ENCODE measurements at regions not wholly inside any gene's neighbourhood (a gene's known extent, or its start where the extent isn't known, plus 50 kb on each side); places are given as distances from the start of the nearest gene placed in this dataset.

DNA sequence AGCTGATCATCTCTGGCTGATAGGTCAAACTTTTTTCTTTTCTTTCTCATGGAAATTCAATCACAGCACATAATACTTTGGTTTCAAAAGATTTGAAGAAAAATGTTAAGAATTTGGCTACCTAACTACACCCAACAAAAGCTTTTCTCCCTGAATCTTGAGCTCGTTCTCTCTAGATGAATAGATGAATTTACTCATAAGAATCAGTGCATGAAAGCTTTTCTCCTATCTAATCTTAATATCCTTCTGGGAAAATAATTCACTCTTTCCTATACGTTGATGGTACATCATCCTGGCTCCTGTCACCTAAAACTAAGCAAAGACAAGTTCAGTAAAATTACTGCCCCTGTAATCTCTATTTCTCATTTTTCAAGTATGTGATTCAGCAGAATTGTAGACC lies 1479.1 kb downstream of the DPP10 start:
- TF ChIP-seq, protein P1, sequence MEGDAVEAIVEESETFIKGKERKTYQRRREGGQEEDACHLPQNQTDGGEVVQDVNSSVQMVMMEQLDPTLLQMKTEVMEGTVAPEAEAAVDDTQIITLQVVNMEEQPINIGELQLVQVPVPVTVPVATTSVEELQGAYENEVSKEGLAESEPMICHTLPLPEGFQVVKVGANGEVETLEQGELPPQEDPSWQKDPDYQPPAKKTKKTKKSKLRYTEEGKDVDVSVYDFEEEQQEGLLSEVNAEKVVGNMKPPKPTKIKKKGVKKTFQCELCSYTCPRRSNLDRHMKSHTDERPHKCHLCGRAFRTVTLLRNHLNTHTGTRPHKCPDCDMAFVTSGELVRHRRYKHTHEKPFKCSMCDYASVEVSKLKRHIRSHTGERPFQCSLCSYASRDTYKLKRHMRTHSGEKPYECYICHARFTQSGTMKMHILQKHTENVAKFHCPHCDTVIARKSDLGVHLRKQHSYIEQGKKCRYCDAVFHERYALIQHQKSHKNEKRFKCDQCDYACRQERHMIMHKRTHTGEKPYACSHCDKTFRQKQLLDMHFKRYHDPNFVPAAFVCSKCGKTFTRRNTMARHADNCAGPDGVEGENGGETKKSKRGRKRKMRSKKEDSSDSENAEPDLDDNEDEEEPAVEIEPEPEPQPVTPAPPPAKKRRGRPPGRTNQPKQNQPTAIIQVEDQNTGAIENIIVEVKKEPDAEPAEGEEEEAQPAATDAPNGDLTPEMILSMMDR (IDR thresholded peaks at IDR 0.05; ENCODE audit: low read depth, low read length, poor library complexity, severe bottlenecking): no peak
- TF ChIP-seq EZH2phosphoT487 (IDR thresholded peaks at IDR 0.05; ENCODE audit: borderline replicate concordance, low read length): no peak
